Liver (tissue), 3 donors: ENCODE measurements at regions not wholly inside any gene's neighbourhood (a gene's known extent, or its start where the extent isn't known, plus 50 kb on each side); places are given as distances from the start of the nearest gene placed in this dataset.

Experiments used
- EGR1 ChIP-seq, 2 donors: IDR thresholded peaks; 2 replicates each; pipeline ENCODE4 v1.6.1; 2016 to 2018; ENCODE audit warnings: antibody characterized with exemption in 2 of 2, low read depth in 2 of 2
- GABPA ChIP-seq, 2 donors: IDR thresholded peaks in 1 of 2; conservative IDR thresholded peaks in 1 of 2; 2 replicates each; pipeline ENCODE4 v1.6.1; 2016; ENCODE audit warnings: antibody characterized with exemption in 2 of 2, mild to moderate bottlenecking in 1 of 2, moderate library complexity in 1 of 2
- JUND ChIP-seq, 2 donors: IDR thresholded peaks; 2 replicates each; pipeline ENCODE4 v1.6.1; 2016; ENCODE audit warnings: antibody characterized with exemption in 2 of 2
- MAX ChIP-seq: IDR thresholded peaks from 2 replicates; pipeline ENCODE4 v1.6.1; 2016; ENCODE audit warnings: antibody characterized with exemption
- RAD21 ChIP-seq, 2 donors: IDR thresholded peaks; 2 replicates each; pipeline ENCODE4 v1.6.1; 2016; ENCODE audit warnings: antibody characterized with exemption in 2 of 2, mild to moderate bottlenecking in 2 of 2
- REST ChIP-seq: IDR thresholded peaks from 2 replicates; pipeline ENCODE4 v1.6.1; 2016; ENCODE audit warnings: antibody characterized with exemption, mild to moderate bottlenecking
- SP1 ChIP-seq: IDR thresholded peaks from 2 replicates; pipeline ENCODE4 v1.6.1; 2018; ENCODE audit warnings: antibody characterized with exemption, mild to moderate bottlenecking
- TAF1 ChIP-seq: conservative IDR thresholded peaks from 2 replicates; pipeline ENCODE4 v1.6.1; 2016; ENCODE audit warnings: antibody characterized with exemption, mild to moderate bottlenecking
- YY1 ChIP-seq: IDR thresholded peaks from 2 replicates; pipeline ENCODE4 v1.6.1; 2016; ENCODE audit warnings: antibody characterized with exemption, mild to moderate bottlenecking
- TF ChIP-seq, protein P1 (sequence below): fragments of 150-350 bp; IDR thresholded peaks from 2 replicates; pipeline ENCODE4 v1.5.1; 2017; ENCODE audit warnings: improper control_type of control experiment, low read depth, low read length; ENCODE audit not compliant: missing input control
- TF ChIP-seq, protein P2 (sequence below): IDR thresholded peaks from 2 replicates; pipeline ENCODE4 v1.6.1; 2016; ENCODE audit warnings: antibody characterized with exemption
- TF ChIP-seq, protein P3 (sequence below): IDR thresholded peaks from 2 replicates; pipeline ENCODE4 v1.6.1; 2016; ENCODE audit warnings: antibody characterized with exemption
- donor health status: healthy.
- donor health status: healthy.

DNA sequence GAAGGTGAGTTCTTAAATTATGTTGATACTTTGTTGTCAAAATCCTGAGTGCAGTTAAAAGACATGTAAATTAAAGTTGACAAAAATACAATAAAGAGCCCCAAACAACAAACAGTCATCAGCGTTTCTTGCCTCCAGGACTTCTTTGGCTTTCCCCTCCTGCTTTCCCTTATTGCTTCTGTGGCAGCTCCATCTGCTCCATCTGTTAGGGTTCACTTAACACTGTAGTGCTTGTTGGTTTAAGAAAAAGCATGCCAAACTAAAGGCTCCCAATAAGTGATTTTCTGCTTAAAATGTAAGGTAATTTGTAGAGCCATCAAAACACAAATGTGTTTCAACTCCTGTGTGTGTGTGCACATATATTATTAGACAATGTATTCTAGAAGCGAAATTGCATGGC is 254.3 kb upstream of the GNAI1 start:
- TF ChIP-seq, protein P1, sequence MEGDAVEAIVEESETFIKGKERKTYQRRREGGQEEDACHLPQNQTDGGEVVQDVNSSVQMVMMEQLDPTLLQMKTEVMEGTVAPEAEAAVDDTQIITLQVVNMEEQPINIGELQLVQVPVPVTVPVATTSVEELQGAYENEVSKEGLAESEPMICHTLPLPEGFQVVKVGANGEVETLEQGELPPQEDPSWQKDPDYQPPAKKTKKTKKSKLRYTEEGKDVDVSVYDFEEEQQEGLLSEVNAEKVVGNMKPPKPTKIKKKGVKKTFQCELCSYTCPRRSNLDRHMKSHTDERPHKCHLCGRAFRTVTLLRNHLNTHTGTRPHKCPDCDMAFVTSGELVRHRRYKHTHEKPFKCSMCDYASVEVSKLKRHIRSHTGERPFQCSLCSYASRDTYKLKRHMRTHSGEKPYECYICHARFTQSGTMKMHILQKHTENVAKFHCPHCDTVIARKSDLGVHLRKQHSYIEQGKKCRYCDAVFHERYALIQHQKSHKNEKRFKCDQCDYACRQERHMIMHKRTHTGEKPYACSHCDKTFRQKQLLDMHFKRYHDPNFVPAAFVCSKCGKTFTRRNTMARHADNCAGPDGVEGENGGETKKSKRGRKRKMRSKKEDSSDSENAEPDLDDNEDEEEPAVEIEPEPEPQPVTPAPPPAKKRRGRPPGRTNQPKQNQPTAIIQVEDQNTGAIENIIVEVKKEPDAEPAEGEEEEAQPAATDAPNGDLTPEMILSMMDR, result no peak
- no peak for TF ChIP-seq EGR1 (IDR thresholded peaks at IDR 0.05; ENCODE audit: low read depth in 2 of 2)
- no peak for TF ChIP-seq JUND (IDR thresholded peaks at IDR 0.05)
- no peak for TF ChIP-seq TAF1
- no peak for TF ChIP-seq RAD21 (IDR thresholded peaks at IDR 0.05)
- TF ChIP-seq GABPA (IDR thresholded peaks at IDR 0.05 in 1 of 2, conservative IDR thresholded peaks at IDR 0.05 in 1 of 2), result no peak
- no peak for TF ChIP-seq MAX
- TF ChIP-seq, protein P2, sequence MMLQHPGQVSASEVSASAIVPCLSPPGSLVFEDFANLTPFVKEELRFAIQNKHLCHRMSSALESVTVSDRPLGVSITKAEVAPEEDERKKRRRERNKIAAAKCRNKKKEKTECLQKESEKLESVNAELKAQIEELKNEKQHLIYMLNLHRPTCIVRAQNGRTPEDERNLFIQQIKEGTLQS, result no peak
- no peak for TF ChIP-seq REST
- TF ChIP-seq, protein P3, sequence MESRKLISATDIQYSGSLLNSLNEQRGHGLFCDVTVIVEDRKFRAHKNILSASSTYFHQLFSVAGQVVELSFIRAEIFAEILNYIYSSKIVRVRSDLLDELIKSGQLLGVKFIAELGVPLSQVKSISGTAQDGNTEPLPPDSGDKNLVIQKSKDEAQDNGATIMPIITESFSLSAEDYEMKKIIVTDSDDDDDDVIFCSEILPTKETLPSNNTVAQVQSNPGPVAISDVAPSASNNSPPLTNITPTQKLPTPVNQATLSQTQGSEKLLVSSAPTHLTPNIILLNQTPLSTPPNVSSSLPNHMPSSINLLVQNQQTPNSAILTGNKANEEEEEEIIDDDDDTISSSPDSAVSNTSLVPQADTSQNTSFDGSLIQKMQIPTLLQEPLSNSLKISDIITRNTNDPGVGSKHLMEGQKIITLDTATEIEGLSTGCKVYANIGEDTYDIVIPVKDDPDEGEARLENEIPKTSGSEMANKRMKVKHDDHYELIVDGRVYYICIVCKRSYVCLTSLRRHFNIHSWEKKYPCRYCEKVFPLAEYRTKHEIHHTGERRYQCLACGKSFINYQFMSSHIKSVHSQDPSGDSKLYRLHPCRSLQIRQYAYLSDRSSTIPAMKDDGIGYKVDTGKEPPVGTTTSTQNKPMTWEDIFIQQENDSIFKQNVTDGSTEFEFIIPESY, result no peak
- TF ChIP-seq SP1, result no peak
- no peak for TF ChIP-seq YY1
